WTC11 (cell line): ENCODE measurements at regions not wholly inside any gene's neighbourhood (a gene's known extent, or its start where the extent isn't known, plus 50 kb on each side); places are given as distances from the start of the nearest gene placed in this dataset.

Source experiments
- ATAC-seq: fragments of 200-7000 bp; cut with Tn5 transposase; 2 replicates; pipeline ENCODE4 v1.10.0; 2021; ENCODE audit warnings: mild to moderate bottlenecking, moderate library complexity
- CTCF ChIA-PET: fragments of 300-600 bp; sonication (Branson Sonifier 250); formaldehyde crosslinking; loops from one replicate; lab custom pipeline; 2021; ENCODE audit warnings: antibody characterized with exemption; lab: Charles Lee
- POLR2A ChIA-PET: fragments of 350-600 bp; sonication (Branson Sonifier 250); formaldehyde crosslinking; loops from one replicate; lab custom pipeline; 2021; ENCODE audit warnings: antibody characterized with exemption; lab: Charles Lee
- DNase-seq: peaks from one replicate; pipeline ENCODE4 v3.0.0; 2021; ENCODE audit warnings: low spot score
- H3K27ac Mint-ChIP-seq: 2 replicates; pipeline ENCODE4 v1.8.0; 2021; ENCODE audit warnings: mixed read lengths
- H3K27me3 Mint-ChIP-seq: 2 replicates; pipeline ENCODE4 v1.8.0; 2021; ENCODE audit warnings: low read depth, mild to moderate bottlenecking, moderate library complexity, mixed read lengths
- H3K36me3 Mint-ChIP-seq: 2 replicates; pipeline ENCODE4 v1.8.0; 2021; ENCODE audit warnings: mixed read lengths
- H3K4me1 Mint-ChIP-seq: 2 replicates; pipeline ENCODE4 v1.8.0; 2022; ENCODE audit warnings: mixed read lengths
- H3K4me3 Mint-ChIP-seq: 2 replicates; pipeline ENCODE4 v1.8.0; 2021; ENCODE audit warnings: mild to moderate bottlenecking, moderate library complexity, mixed read lengths
- H3K9me3 Mint-ChIP-seq: 2 replicates; pipeline ENCODE4 v1.8.0; 2021; ENCODE audit warnings: mixed read lengths
- E2F1 ChIP-seq: sonication (generic); formaldehyde crosslinking; IDR thresholded peaks from 2 replicates; pipeline ENCODE4 v1.8.0; 2022; ENCODE audit warnings: mild to moderate bottlenecking, missing genetic modification reagents
- ETV6 ChIP-seq: sonication (generic); formaldehyde crosslinking; IDR thresholded peaks from 2 replicates; pipeline ENCODE4 v1.8.1; 2022; ENCODE audit warnings: mild to moderate bottlenecking, missing genetic modification reagents
- GRHL2 ChIP-seq: fragments of 250-450 bp; sonication (Bioruptor Pico); IDR thresholded peaks from 2 replicates; pipeline ENCODE4 v1.8.0; 2022; ENCODE audit warnings: mild to moderate bottlenecking, moderate library complexity; ENCODE audit not compliant: insufficient replicate concordance, severe bottlenecking
- HMGA2 ChIP-seq: fragments of 250-450 bp; sonication (Bioruptor Pico); IDR thresholded peaks from 2 replicates; pipeline ENCODE4 v1.4.0; 2021; ENCODE audit warnings: mild to moderate bottlenecking, moderate library complexity
- NFE2L1 ChIP-seq: sonication (generic); formaldehyde crosslinking; IDR thresholded peaks from 2 replicates; pipeline ENCODE4 v1.8.1; 2023; ENCODE audit warnings: missing genetic modification reagents
- NR3C1 ChIP-seq: sonication (generic); formaldehyde crosslinking; conservative IDR thresholded peaks from 2 replicates; pipeline ENCODE4 v1.8.1; 2023; ENCODE audit warnings: low read depth, mild to moderate bottlenecking, missing genetic modification reagents
- TCF7 ChIP-seq: sonication (generic); formaldehyde crosslinking; IDR thresholded peaks from 2 replicates; pipeline ENCODE4 v1.8.0; 2022; ENCODE audit warnings: mild to moderate bottlenecking, low read depth, missing genetic modification reagents, moderate library complexity
- ZNF219 ChIP-seq: sonication (generic); formaldehyde crosslinking; IDR thresholded peaks from 2 replicates; pipeline ENCODE4 v1.8.0; 2023; ENCODE audit warnings: missing genetic modification reagents, mild to moderate bottlenecking, borderline replicate concordance
- ZNF263 ChIP-seq: sonication (generic); formaldehyde crosslinking; IDR thresholded peaks from 2 replicates; pipeline ENCODE4 v1.8.1; 2022; ENCODE audit warnings: low read depth, mild to moderate bottlenecking, moderate library complexity, missing genetic modification reagents
- ZNF317 ChIP-seq: sonication (generic); formaldehyde crosslinking; IDR thresholded peaks from 2 replicates; pipeline ENCODE4 v1.8.1; 2023; ENCODE audit warnings: low read depth, mild to moderate bottlenecking, moderate library complexity, missing genetic modification reagents, borderline replicate concordance
- ZNF425 ChIP-seq: fragments of 250-450 bp; sonication (Bioruptor Pico); conservative IDR thresholded peaks from 2 replicates; pipeline ENCODE4 v1.9.0; 2021; ENCODE audit warnings: mild to moderate bottlenecking
- ZNF512 ChIP-seq: sonication (generic); formaldehyde crosslinking; IDR thresholded peaks from 2 replicates; pipeline ENCODE4 v1.8.1; 2022; ENCODE audit warnings: missing genetic modification reagents, borderline replicate concordance
- TF ChIP-seq, protein P1 (sequence below): sonication (generic); formaldehyde crosslinking; IDR thresholded peaks from 2 replicates; pipeline ENCODE4 v1.8.0; 2023; ENCODE audit warnings: mild to moderate bottlenecking, missing genetic modification reagents
- TF ChIP-seq, protein P2 (sequence below): sonication (generic); formaldehyde crosslinking; IDR thresholded peaks from 2 replicates; pipeline ENCODE4 v1.8.1; 2022; ENCODE audit warnings: mild to moderate bottlenecking, missing genetic modification reagents, moderate library complexity, borderline replicate concordance
- TF ChIP-seq, protein P3 (sequence below): sonication (generic); formaldehyde crosslinking; IDR thresholded peaks from 2 replicates; pipeline ENCODE4 v1.8.1; 2023; ENCODE audit warnings: mild to moderate bottlenecking, missing genetic modification reagents

DNA sequence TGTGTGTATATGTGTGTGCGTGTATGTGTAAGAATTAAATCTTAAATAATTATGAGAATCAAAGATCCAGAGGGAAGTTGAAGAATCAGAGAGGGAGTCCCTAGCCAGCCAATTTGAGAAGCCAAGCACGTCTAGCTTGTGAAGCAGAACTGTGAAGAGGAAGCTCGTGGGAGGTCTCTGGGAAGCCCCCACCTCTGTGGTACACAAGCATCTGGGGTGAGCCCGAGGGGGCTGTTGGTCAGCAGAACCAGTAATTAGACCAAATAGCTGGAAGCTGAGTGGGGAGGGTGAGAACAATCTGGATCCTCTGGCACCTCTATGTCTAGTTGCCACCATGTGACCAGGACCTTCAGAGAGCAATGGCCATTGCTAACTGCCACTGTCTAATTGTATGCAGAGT lies 162.7 kb upstream of the ADRA1D start:
- Mint-ChIP-seq H3K4me3 (no peak overlapping the region), H3K36me3 (0 out of 2 replicates have a peak, but pooled peaks cover 3% of the 10 kb centered on the region), H3K9me3 (peaks cover 13% of the 10 kb centered on the region; the same call in 1 of the 2 replicates), H3K27me3 (no peaks in the 10 kb centered on the region), H3K4me1 (no peaks in the 10 kb centered on the region), H3K27ac (no peak overlapping the region)
- DNase-seq = no peak
- ATAC-seq = no peak
- ChIA-PET POLR2A (no interaction called here), CTCF (no interaction called here)
- TF ChIP-seq ZNF219 (CRISPR knock-in tag) (no peak), HMGA2 (CRISPR knock-in tag) (no peak), TCF7 (CRISPR knock-in tag) (no peak), ZNF317 (CRISPR knock-in tag) (no peak)
- TF ChIP-seq, protein P1, sequence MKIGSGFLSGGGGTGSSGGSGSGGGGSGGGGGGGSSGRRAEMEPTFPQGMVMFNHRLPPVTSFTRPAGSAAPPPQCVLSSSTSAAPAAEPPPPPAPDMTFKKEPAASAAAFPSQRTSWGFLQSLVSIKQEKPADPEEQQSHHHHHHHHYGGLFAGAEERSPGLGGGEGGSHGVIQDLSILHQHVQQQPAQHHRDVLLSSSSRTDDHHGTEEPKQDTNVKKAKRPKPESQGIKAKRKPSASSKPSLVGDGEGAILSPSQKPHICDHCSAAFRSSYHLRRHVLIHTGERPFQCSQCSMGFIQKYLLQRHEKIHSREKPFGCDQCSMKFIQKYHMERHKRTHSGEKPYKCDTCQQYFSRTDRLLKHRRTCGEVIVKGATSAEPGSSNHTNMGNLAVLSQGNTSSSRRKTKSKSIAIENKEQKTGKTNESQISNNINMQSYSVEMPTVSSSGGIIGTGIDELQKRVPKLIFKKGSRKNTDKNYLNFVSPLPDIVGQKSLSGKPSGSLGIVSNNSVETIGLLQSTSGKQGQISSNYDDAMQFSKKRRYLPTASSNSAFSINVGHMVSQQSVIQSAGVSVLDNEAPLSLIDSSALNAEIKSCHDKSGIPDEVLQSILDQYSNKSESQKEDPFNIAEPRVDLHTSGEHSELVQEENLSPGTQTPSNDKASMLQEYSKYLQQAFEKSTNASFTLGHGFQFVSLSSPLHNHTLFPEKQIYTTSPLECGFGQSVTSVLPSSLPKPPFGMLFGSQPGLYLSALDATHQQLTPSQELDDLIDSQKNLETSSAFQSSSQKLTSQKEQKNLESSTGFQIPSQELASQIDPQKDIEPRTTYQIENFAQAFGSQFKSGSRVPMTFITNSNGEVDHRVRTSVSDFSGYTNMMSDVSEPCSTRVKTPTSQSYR (CRISPR knock-in tag) = no peak
- TF ChIP-seq, protein P2, sequence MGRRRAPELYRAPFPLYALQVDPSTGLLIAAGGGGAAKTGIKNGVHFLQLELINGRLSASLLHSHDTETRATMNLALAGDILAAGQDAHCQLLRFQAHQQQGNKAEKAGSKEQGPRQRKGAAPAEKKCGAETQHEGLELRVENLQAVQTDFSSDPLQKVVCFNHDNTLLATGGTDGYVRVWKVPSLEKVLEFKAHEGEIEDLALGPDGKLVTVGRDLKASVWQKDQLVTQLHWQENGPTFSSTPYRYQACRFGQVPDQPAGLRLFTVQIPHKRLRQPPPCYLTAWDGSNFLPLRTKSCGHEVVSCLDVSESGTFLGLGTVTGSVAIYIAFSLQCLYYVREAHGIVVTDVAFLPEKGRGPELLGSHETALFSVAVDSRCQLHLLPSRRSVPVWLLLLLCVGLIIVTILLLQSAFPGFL = no peak
- TF ChIP-seq, protein P3, sequence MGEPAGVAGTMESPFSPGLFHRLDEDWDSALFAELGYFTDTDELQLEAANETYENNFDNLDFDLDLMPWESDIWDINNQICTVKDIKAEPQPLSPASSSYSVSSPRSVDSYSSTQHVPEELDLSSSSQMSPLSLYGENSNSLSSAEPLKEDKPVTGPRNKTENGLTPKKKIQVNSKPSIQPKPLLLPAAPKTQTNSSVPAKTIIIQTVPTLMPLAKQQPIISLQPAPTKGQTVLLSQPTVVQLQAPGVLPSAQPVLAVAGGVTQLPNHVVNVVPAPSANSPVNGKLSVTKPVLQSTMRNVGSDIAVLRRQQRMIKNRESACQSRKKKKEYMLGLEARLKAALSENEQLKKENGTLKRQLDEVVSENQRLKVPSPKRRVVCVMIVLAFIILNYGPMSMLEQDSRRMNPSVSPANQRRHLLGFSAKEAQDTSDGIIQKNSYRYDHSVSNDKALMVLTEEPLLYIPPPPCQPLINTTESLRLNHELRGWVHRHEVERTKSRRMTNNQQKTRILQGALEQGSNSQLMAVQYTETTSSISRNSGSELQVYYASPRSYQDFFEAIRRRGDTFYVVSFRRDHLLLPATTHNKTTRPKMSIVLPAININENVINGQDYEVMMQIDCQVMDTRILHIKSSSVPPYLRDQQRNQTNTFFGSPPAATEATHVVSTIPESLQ (CRISPR knock-in tag) = no peak

DNA sequence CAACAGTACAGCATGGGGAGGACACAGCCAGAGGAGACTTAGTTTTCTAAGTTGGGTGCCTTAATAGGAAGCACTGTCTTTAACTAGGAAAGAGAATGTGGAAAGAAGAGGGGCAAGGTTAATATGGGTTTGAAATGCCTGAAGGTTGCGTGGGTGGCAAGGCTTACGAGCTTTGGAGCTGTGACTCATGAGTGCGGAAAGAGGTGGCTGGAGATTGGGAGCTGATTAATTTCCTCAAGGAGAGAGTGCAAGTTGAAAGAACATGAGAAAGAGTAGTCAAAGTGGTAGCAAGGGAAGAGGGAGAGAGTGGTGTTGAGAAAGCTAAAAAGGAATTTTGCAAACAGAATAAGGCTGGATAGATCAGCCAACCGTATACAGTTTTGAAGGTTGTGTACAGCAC lies 157.5 kb upstream of the ADRA1D start:
- ATAC-seq = no peak
- Mint-ChIP-seq H3K36me3 (no peaks in the 10 kb centered on the region), H3K27me3 (0 out of 2 replicates have a peak, but pooled peaks cover 3% of the 10 kb centered on the region)
- TF ChIP-seq NR3C1 (CRISPR knock-in tag) = no peak
- TF ChIP-seq GRHL2 (CRISPR knock-in tag) = no peak
- TF ChIP-seq NFE2L1 (CRISPR knock-in tag) = no peak
- TF ChIP-seq ZNF263 (CRISPR knock-in tag) = no peak
- no peak for TF ChIP-seq ZNF425
- no peak for TF ChIP-seq ZNF512 (CRISPR knock-in tag)
- no peak for TF ChIP-seq ETV6 (CRISPR knock-in tag)
- no peak for TF ChIP-seq TCF7 (CRISPR knock-in tag)
- TF ChIP-seq E2F1 (CRISPR knock-in tag) = no peak
- TF ChIP-seq, all 79 proteins: peak for 0
- ChIA-PET POLR2A (no interaction called here), CTCF (no interaction called here)
- Mint-ChIP-seq H3K9me3 (no peaks in the 10 kb centered on the region), H3K4me1 (no peaks in the 10 kb centered on the region; the same call in 1 of the 2 replicates), H3K4me3 (no peak overlapping the region), H3K27ac (no peak overlapping the region)
- no peak for DNase-seq
